GM23248 (cell line): ENCODE measurements at regions not wholly inside any gene's neighbourhood (a gene's known extent, or its start where the extent isn't known, plus 50 kb on each side); places are given as distances from the start of the nearest gene placed in this dataset.

Experiments
- EZH2 ChIP-seq: fragments of 200-600 bp; sonication (generic); IDR thresholded peaks from 2 replicates; pipeline ENCODE4 v1.6.1; 2018; ENCODE audit warnings: antibody characterized with exemption, mild to moderate bottlenecking; ENCODE audit not compliant: insufficient read depth, poor library complexity, severe bottlenecking
- EZH2phosphoT487 ChIP-seq: fragments of 200-600 bp; sonication (generic); IDR thresholded peaks from 2 replicates; pipeline ENCODE4 v1.6.1; 2018; ENCODE audit warnings: antibody characterized with exemption, moderate library complexity, mild to moderate bottlenecking, low read depth; ENCODE audit not compliant: insufficient read depth

DNA sequence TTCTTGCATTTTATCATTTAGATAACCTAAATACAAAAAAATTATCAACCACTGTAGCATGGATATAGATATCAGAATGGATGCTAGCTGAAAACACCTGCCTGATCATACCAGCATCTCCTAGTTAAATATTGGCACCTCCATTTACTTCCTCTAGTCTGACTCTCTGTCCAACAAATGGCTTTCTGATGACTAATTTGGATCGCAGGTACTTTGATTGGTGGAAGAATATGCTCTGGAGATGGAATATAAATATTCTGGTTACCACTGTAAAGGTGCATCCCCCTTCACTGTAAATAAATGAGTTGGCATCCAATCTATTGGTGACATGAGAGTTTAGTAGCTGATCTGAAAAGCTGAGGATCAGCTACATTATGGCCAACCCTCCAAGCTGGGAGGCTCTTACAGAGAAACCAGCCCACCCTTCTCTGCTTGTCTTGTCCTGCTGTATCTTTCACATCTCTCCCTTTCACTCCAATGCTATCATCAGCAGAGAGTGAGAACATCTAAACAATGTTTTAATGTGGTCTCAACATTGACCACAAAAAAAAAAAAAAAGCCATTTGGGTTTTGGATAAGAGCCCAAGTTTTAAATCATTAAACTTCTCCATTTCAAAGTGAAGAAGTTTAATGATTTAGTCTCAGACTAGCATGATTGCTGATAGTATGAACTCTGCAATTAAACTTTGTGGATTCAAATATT is 90.5 kb downstream of the PMAIP1 start:
- TF ChIP-seq EZH2: no peak
- TF ChIP-seq EZH2phosphoT487: no peak
